Activated naive CD4-positive, alpha-beta T cell treated with anti-CD3 and anti-CD28 coated beads, Interleukin-2, amount 50 U/mL, for 16 hours (primary cell): ENCODE measurements at regions not wholly inside any gene's neighbourhood (a gene's known extent, or its start where the extent isn't known, plus 50 kb on each side); places are given as distances from the start of the nearest gene placed in this dataset.
"Not testable (repeated sequence)": the region's sequence is repeated elsewhere in the genome, so short reads cannot be mapped to it uniquely, and the experiment has no call there.

Source experiments
- DNase-seq: peaks from one replicate; pipeline ENCODE4 v3.0.0-alpha.2; 2020

DNA sequence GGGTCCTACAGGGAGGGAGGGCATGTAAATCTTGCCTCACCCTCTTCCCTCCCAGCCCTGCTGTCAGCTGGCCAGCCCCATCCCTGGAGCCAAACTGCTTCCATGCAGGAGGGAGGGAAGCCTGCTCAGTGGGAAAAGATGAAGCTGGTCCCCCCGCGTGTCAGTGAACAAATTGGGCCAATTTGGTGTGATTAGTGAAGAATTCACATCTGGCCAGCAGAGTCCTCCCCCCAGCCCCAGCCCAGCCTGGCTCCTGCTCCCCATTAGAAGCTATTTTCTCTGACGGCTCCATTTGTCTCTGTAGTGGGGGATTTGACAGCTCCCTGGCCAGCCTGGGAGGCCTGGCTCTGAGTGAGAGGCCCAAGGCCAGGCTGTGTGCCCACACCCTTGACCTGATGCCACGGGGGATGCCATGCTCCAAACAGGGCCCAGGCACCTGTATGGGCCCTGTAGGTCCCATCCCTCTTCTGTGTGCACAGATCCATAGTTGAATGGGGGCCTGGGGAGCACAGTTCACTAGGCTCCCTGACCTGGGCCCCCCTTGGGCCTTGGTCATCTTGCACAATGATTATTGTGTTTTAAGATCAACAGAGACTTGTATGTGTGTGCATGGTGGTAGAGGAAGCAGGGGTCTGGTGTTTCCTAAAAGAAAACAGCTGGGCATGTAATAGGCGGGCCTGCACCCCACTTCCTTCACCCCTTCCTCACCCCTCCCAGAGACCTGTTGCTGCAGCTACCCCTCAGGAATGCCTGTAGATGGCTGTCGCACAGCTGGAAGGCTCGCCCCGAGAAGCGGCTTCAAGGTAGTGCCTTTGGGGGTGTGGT, 50.7 kb upstream of the TAC4 start:
- DNase-seq, result no peak

DNA sequence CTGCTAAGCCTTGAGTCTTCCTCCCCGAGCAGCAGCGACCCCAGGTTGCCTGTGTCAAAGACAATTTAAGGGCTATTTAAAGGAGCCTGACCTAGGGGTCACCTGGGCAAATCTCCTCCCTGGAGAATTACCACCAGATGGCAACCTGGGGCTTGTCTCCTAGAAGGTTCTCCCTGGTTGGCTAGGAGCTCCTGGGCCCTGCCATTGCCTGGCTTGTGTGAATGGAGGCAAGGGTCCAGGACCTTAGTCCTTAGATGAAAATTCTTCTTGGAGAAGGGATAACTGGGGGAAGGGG, 51.3 kb upstream of the TAC4 start:
- no peak for DNase-seq

- no peak for DNase-seq
Measured at GRCh38 chr17:49899588-49899987, 51.7 kb upstream of the TAC4 start.

- DNase-seq, result not testable (repeated sequence)
Measured at GRCh38 chr17:49900801-49901200, 52.9 kb upstream of the TAC4 start.

GRCh38 chr17:49901460-49902331, 53.8 kb upstream of the TAC4 start:
- DNase-seq, result no peak

- DNase-seq, result no peak
Measured at GRCh38 chr17:49903523-49903922, 55.7 kb upstream of the TAC4 start.

DNA sequence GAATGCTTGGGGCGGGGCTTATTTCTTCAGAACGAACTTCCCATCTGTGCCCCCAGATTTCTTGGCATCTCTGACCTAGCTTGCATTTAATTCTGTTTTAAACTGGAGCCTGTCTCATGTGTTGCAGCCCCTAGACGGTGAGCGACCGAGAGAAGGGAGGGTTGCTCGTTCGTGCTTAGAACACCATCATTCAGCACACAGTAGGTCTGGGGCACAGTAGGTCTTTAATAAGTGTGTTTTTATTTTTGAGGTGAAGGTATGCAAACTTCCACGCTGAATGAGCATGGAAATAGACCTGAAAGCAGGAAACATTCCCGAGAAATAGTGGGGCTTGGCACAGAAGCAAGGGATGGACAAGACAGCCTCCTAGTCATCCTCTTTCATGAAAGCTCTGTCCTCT, 57.0 kb upstream of the TAC4 start:
- DNase-seq, result no peak

DNA sequence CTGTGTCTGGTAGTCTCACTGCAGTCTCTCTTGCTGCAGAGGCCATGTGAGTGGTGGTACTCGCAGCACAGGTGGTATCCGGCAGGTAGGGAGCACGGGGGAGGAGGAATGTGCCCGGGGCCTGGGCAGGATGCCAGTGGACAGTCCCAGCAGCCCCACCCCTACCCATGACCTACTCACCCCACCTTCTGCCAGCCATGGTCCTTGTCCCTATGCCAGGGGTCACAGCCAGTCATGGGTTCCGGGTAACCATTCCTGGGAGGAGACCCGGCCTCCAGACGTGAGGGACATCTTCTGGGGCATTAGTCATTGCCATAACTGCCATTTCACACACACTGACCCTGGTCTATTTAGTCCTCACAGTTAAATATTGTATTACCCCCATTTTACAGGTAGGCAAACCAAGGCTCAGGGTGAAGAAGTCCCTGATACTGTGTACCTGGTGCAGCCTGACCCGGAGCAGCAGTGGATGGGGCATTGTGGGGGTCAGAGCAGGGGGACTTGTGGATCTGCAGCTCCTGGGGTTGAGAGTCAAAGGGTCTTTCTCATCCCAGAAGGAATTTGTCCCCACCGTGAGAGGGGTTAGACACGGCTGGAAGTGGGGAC, 58.8 kb upstream of the TAC4 start:
- DNase-seq, result no peak

DNA sequence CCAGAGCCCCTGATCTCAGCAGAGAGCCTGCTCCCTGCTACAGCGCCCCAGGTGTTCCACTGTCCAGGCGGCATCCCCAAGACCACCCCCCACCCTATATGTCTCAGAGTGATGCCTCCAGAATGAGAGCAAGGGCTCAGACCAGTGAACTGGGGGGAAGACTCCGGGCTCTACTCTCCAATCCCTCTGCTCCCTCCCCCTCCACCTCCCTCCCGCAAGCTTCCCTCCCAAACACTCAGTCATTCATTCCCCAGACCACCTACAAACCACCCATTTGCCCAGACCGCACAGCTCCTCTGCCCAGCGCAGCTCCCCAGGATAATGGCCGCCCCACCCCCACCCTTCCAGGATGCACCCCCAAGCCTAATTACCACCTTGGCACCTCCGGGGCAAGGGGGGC, 59.4 kb upstream of the TAC4 start:
- DNase-seq, result no peak

GRCh38 chr17:49908782-49909714, 59.9 kb upstream of the DLX4 start:
- DNase-seq, result no peak

GRCh38 chr17:49910094-49910857, 58.7 kb upstream of the DLX4 start:
- peak; percentile 27 for DNase-seq

GRCh38 chr17:49910858-49911204, 58.2 kb upstream of the DLX4 start:
- DNase-seq, result no peak

- no peak for DNase-seq
Measured at GRCh38 chr17:49911719-49912118, 57.3 kb upstream of the DLX4 start.

- DNase-seq, result no peak
Measured at GRCh38 chr17:49913226-49914095, 55.5 kb upstream of the DLX4 start.

- no peak for DNase-seq
Measured at GRCh38 chr17:49914096-49914490, 54.9 kb upstream of the DLX4 start.

DNA sequence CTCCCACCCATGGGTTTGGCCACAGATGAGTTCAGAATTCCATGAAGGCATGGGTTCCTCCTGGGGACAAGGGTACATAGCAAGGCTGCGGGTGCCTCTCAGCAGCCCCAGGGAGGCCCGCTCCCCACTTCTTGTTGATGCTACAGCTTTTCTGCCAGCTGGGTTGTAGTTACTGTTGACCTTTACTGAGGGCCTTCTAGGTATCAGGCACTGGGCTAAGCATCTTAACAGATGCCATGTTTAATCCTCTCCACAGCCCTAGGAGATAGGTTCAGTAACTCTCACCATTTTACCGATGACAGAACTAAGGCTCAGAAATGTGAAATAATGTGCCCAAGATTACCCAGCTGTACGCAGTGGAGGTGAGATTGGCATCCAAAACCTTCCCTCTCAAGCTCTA, 54.3 kb upstream of the DLX4 start:
- DNase-seq, result no peak

DNA sequence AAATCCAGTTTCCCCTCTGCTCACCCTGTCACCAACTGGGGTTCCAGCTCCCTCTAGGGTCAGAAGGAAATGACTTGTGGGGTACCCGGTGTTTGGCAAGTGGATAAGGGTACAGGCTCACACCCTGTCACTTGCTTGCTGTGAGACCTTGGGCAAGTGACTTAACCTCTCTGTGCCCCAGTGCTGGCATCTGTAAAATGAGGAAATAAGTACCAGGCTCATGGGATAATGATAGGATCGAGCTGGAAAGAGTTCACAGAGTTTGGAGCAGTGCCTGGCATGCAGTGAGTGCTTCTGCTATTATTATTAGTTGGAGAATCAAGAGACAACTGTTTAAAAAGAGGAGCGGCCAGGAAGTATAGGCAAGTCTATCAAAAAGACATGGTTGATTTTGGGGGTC, 53.7 kb upstream of the DLX4 start:
- DNase-seq, result no peak

- DNase-seq, result no peak
Measured at GRCh38 chr17:49915670-49916069, 53.3 kb upstream of the DLX4 start.

GRCh38 chr17:49916854-49917515, 52.0 kb upstream of the DLX4 start:
- DNase-seq, result no peak

GRCh38 chr17:49918591-49918990, 50.4 kb upstream of the DLX4 start:
- DNase-seq, result no peak
